PFSK-1 (cell line): ENCODE measurements at regions not wholly inside any gene's neighbourhood (a gene's known extent, or its start where the extent isn't known, plus 50 kb on each side); places are given as distances from the start of the nearest gene placed in this dataset.

Source experiments
- FOXP2 ChIP-seq: optimal IDR thresholded peaks from 2 replicates; pipeline ENCODE3; 2011; ENCODE audit warnings: borderline replicate concordance, control low read depth, inconsistent platforms; ENCODE audit not compliant: insufficient read depth; ENCODE audit errors: extremely low read length, extremely low read depth
- POLR2AphosphoS5 ChIP-seq: IDR thresholded peaks from 2 replicates; pipeline ENCODE4 v1.6.1; 2012; ENCODE audit warnings: low read depth, mild to moderate bottlenecking, control low read depth, low read length, moderate library complexity
- SIN3A ChIP-seq: IDR thresholded peaks from 2 replicates; pipeline ENCODE4 v1.6.1; 2012; ENCODE audit warnings: mild to moderate bottlenecking, low read length, moderate library complexity, borderline replicate concordance; ENCODE audit not compliant: insufficient read depth
- TAF1 ChIP-seq: IDR thresholded peaks from 2 replicates; pipeline ENCODE4 v1.6.1; 2012; ENCODE audit warnings: low read length, control low read depth, borderline replicate concordance; ENCODE audit not compliant: insufficient read depth
- TF ChIP-seq, protein P1 (sequence below), 2 experiments: IDR thresholded peaks; 2 replicates each; pipeline versions ENCODE4 v1.6.1 to v1.8.0; 2011 to 2012; ENCODE audit warnings: low read depth in 2 of 2, low read length in 2 of 2, control low read depth in 1 of 2, inconsistent platforms in 1 of 2, mild to moderate bottlenecking in 1 of 2, moderate library complexity in 1 of 2; ENCODE audit not compliant: insufficient read depth in 1 of 2

DNA sequence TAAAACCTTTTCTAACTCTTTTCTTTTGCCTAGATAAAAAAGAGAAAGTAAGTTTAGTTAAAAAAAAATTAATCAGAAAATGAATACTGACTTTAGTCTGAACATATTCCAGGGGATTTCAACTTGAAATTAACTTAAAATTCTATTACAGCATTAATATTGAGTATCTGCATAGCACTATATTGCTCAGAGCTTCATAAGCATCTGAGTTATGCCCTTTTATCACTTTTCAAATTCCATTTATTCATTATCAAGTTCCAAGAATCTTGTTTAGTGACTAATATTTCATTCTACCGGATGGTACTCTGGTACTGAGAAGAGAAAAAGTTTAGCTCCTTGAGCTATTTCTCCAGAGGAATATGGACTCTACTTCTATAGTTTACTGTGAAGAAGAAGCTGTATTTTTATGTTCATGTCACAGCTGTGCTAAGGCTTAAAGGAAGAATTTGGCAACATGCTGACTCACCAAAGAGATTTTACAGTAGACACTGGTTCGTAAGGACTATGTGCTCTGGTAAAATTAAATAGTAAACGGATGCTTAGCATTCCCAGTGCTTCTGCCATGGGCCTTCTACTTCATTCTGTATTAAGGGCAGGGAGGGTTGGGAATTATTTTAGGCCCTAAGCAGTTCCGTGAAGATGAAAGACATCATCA, 285.2 kb upstream of the SEMA6A start:
- TF ChIP-seq FOXP2 (no peak), TAF1 (no peak), POLR2AphosphoS5 (no peak), SIN3A (no peak)
- TF ChIP-seq, protein P1, sequence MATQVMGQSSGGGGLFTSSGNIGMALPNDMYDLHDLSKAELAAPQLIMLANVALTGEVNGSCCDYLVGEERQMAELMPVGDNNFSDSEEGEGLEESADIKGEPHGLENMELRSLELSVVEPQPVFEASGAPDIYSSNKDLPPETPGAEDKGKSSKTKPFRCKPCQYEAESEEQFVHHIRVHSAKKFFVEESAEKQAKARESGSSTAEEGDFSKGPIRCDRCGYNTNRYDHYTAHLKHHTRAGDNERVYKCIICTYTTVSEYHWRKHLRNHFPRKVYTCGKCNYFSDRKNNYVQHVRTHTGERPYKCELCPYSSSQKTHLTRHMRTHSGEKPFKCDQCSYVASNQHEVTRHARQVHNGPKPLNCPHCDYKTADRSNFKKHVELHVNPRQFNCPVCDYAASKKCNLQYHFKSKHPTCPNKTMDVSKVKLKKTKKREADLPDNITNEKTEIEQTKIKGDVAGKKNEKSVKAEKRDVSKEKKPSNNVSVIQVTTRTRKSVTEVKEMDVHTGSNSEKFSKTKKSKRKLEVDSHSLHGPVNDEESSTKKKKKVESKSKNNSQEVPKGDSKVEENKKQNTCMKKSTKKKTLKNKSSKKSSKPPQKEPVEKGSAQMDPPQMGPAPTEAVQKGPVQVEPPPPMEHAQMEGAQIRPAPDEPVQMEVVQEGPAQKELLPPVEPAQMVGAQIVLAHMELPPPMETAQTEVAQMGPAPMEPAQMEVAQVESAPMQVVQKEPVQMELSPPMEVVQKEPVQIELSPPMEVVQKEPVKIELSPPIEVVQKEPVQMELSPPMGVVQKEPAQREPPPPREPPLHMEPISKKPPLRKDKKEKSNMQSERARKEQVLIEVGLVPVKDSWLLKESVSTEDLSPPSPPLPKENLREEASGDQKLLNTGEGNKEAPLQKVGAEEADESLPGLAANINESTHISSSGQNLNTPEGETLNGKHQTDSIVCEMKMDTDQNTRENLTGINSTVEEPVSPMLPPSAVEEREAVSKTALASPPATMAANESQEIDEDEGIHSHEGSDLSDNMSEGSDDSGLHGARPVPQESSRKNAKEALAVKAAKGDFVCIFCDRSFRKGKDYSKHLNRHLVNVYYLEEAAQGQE (IDR thresholded peaks at IDR 0.05; ENCODE audit: insufficient read depth in 1 of 2, low read depth in 2 of 2, low read length in 2 of 2) = no peak

DNA sequence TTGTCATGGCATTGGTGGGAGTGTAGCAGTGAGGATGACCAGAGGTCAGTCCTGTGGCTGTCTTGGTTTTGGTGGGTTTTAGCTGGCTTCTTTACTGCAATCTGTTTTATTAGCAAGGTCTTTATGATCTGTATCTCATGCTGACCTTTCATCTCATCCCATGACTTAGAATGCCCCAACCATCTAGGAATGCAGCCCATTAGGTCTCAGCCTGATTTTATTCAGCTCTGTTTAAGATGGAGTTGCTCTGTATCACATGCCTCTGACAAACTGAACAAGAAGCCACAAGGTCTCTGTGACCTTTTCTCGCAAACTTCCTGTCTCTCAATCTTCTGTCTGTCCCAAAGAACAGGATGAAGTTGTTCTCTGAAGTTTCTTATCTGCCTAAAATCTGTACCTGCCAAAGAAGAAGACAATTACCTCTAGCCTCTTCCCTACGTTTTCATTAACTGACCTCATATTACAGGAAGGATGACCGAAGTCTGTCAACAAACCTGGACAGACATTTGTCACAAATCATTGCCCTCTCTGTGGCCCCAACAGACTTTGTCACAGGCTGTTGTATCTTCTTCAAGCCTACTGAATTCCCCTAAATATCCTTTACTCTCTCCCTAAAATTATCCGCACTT, 284.2 kb upstream of the SEMA6A start:
- TF ChIP-seq FOXP2 (no peak), SIN3A (no peak), POLR2AphosphoS5 (no peak), TAF1 (no peak)
- TF ChIP-seq, protein P1 (IDR thresholded peaks at IDR 0.05; ENCODE audit: insufficient read depth in 1 of 2, low read depth in 2 of 2, low read length in 2 of 2) = no peak

DNA sequence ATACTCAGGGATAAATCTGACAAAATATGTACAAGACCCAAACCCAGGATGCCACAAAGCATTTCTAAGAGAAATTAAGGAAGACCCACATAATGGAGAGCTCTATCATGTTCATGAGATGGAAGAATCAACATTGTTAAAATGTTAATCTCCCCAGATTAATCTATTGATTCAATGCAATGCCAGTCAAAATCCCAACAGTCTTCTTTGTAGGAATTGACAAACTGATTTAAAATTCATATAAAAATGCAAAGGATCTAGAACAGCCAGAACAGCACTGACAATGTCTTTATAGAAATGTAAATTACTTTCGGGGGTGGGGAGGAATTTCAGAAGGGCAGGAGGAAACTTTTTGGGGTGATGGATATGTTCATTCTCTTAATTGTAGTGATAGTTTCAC, 281.6 kb upstream of the SEMA6A start:
- TF ChIP-seq, protein P1 (IDR thresholded peaks at IDR 0.05; ENCODE audit: insufficient read depth in 1 of 2, low read depth in 2 of 2, low read length in 2 of 2) = no peak
- no peak for TF ChIP-seq TAF1
- no peak for TF ChIP-seq SIN3A
- no peak for TF ChIP-seq POLR2AphosphoS5
- no peak for TF ChIP-seq FOXP2

DNA sequence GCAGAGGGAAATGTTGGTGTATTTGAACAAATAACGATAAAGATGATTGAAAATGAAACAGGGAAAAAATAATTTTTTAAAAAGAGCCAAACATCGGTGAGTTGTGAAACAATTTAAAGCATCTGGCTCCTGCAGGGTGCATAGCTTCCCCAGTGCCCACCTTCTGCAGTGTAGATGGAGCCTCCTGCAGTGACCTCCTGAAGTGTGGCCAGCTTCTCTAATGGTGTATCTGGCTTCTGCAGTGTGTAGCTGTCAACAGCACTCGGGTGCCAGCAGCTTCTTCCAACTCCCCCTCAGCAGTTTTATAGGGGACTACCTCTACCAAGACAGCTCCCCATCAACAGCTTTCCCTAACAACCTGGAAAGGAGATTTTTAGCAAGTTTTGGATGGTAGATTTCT, 279.4 kb upstream of the SEMA6A start:
- TF ChIP-seq POLR2AphosphoS5 (no peak), TAF1 (no peak), FOXP2 (no peak), SIN3A (no peak)
- TF ChIP-seq, protein P1 (IDR thresholded peaks at IDR 0.05; ENCODE audit: insufficient read depth in 1 of 2, low read depth in 2 of 2, low read length in 2 of 2) = no peak
